ENCODE measurements at regions not wholly inside any gene's neighbourhood (a gene's known extent, or its start where the extent isn't known, plus 50 kb on each side); places are given as distances from the start of the nearest gene placed in this dataset.

GRCh38 chr6:19289457-19289856, 547.7 kb upstream of the ID4 start:
- Histone ChIP-seq H3K4me3 (no peak overlapping the region), H4K20me1 (no peaks in the 10 kb centered on the region), H3K4me2 (no peak overlapping the region), H3K27me3 (no peaks in the 10 kb centered on the region), H3K9ac (no peak overlapping the region), H3K9me3 (no peaks in the 10 kb centered on the region), H3K36me3 (no peaks in the 10 kb centered on the region), H3K27ac (no peak overlapping the region), H3K4me1 (no peaks in the 10 kb centered on the region)
- TF ChIP-seq Cebpa-rat (IDR thresholded peaks at IDR 0.05): no peak

DNA sequence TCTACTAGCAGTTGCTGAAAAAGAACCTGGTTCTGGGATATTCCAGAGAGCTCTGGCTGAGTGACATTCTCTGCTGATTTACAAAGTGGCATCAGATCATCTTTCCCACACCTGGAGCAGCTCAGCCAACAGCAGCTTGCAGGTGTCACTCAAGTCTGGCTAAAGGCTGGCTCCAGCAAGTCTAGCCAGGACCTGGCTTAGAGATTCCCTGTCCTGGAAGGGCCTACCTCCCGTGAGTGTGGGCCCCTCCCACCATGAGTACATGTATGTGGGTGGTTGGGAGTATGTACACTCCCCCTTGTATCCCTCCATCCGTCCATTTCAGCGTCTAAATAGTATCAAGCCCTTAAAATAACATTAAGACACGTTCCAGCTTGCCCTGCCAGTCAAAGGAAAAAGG, 539.3 kb upstream of the ID4 start:
- no peak for TF ChIP-seq Cebpa-rat (IDR thresholded peaks at IDR 0.05)
- H3K9me3 ChIP-seq: no peaks in the 10 kb centered on the region
- H3K27ac ChIP-seq: no peak overlapping the region
- H3K36me3 ChIP-seq: no peaks in the 10 kb centered on the region
- no peaks in the 10 kb centered on the region for H3K27me3 ChIP-seq
- H3K4me1 ChIP-seq: no peaks in the 10 kb centered on the region
- H4K20me1 ChIP-seq: no peaks in the 10 kb centered on the region
- no peak overlapping the region for H3K4me3 ChIP-seq
- no peak overlapping the region for H3K9ac ChIP-seq
- H3K4me2 ChIP-seq: no peak overlapping the region

GRCh38 chr6:19298421-19298820, 538.7 kb upstream of the ID4 start:
- no peaks in the 10 kb centered on the region for H3K9me3 ChIP-seq
- no peak overlapping the region for H3K4me2 ChIP-seq
- H4K20me1 ChIP-seq: no peaks in the 10 kb centered on the region
- no peak for TF ChIP-seq Cebpa-rat (IDR thresholded peaks at IDR 0.05)
- no peak overlapping the region for H3K4me3 ChIP-seq
- H3K27me3 ChIP-seq: no peaks in the 10 kb centered on the region
- H3K4me1 ChIP-seq: no peaks in the 10 kb centered on the region
- H3K36me3 ChIP-seq: no peaks in the 10 kb centered on the region
- H3K9ac ChIP-seq: no peak overlapping the region
- no peak overlapping the region for H3K27ac ChIP-seq

DNA sequence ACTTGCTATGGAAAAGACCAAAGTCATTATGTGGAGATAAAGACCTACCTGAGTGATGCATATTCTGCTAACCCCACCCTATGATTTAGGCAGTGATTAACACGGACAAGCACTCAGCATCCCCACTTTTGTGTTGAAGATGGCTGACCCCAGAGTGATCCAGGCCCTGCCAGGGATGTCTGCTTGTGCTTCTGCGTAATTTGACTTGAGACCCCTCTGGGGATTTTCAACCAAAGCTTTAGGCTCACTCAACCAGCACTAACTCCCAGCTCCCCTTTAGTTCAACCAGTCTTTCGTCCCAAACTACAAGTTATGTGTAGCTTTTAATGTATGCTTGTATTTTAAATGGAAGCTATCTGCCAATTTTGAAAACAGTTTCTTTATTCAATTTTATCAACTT, 538.0 kb upstream of the ID4 start:
- Histone ChIP-seq H3K36me3 (no peaks in the 10 kb centered on the region), H3K4me2 (no peak overlapping the region), H4K20me1 (no peaks in the 10 kb centered on the region), H3K9me3 (no peaks in the 10 kb centered on the region), H3K4me3 (no peak overlapping the region), H3K27me3 (no peaks in the 10 kb centered on the region), H3K9ac (no peak overlapping the region), H3K4me1 (no peaks in the 10 kb centered on the region), H3K27ac (no peak overlapping the region)
- TF ChIP-seq Cebpa-rat (IDR thresholded peaks at IDR 0.05): no peak

DNA sequence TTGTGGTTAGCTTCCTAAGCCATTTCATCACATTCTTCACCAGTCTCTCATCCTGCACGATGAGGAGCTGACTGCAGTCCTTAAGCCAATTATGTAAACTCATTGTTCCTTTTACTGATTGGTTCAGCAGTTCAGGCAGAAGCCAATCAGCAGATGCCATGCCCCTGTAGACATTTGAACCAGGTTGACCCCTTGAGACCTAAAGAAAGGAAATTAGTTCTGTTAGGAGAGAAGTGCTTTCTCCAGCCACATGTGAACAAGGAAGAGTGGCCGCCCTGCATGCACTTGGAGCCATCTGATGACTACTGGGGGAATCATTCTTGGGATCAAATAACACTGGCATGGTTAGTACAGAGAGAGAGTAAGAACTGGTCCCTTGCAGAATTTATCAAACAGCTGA, 535.2 kb upstream of the ID4 start:
- no peaks in the 10 kb centered on the region for H3K36me3 ChIP-seq
- no peak overlapping the region for H3K4me3 ChIP-seq
- no peak for TF ChIP-seq Cebpa-rat (IDR thresholded peaks at IDR 0.05)
- no peaks in the 10 kb centered on the region for H3K9me3 ChIP-seq
- H3K4me2 ChIP-seq: no peak overlapping the region
- no peak overlapping the region for H3K9ac ChIP-seq
- no peaks in the 10 kb centered on the region for H3K4me1 ChIP-seq
- no peak overlapping the region for H3K27ac ChIP-seq
- no peaks in the 10 kb centered on the region for H4K20me1 ChIP-seq
- no peaks in the 10 kb centered on the region for H3K27me3 ChIP-seq

GRCh38 chr6:19303383-19303782, 533.8 kb upstream of the ID4 start:
- Histone ChIP-seq H3K9ac (no peak overlapping the region), H3K27me3 (no peaks in the 10 kb centered on the region), H3K4me1 (no peaks in the 10 kb centered on the region), H4K20me1 (no peaks in the 10 kb centered on the region), H3K9me3 (no peaks in the 10 kb centered on the region), H3K4me2 (no peak overlapping the region), H3K36me3 (no peaks in the 10 kb centered on the region), H3K4me3 (no peak overlapping the region), H3K27ac (no peak overlapping the region)
- TF ChIP-seq Cebpa-rat (IDR thresholded peaks at IDR 0.05): no peak

- Histone ChIP-seq H3K27ac (no peak overlapping the region), H3K4me3 (no peak overlapping the region), H3K9me3 (no peaks in the 10 kb centered on the region), H4K20me1 (no peaks in the 10 kb centered on the region), H3K4me2 (no peak overlapping the region), H3K4me1 (no peaks in the 10 kb centered on the region), H3K9ac (no peak overlapping the region), H3K27me3 (no peaks in the 10 kb centered on the region), H3K36me3 (no peaks in the 10 kb centered on the region)
- TF ChIP-seq Cebpa-rat (IDR thresholded peaks at IDR 0.05): no peak
Measured at GRCh38 chr6:19309661-19310060, 527.5 kb upstream of the ID4 start.

- Histone ChIP-seq H3K27ac (no peak overlapping the region), H3K4me3 (no peak overlapping the region), H3K36me3 (no peaks in the 10 kb centered on the region), H3K9me3 (no peaks in the 10 kb centered on the region), H3K4me2 (no peak overlapping the region), H3K9ac (no peak overlapping the region), H3K4me1 (no peaks in the 10 kb centered on the region), H3K27me3 (no peaks in the 10 kb centered on the region), H4K20me1 (no peaks in the 10 kb centered on the region)
- no peak for TF ChIP-seq Cebpa-rat (IDR thresholded peaks at IDR 0.05)
Measured at GRCh38 chr6:19311786-19312185, 525.4 kb upstream of the ID4 start.

- no peak overlapping the region for H3K4me2 ChIP-seq
- H3K27ac ChIP-seq: no peak overlapping the region
- H3K36me3 ChIP-seq: no peaks in the 10 kb centered on the region
- H3K4me3 ChIP-seq: no peak overlapping the region
- H4K20me1 ChIP-seq: no peaks in the 10 kb centered on the region
- no peaks in the 10 kb centered on the region for H3K4me1 ChIP-seq
- H3K27me3 ChIP-seq: no peaks in the 10 kb centered on the region
- H3K9me3 ChIP-seq: no peaks in the 10 kb centered on the region
- no peak for TF ChIP-seq Cebpa-rat (IDR thresholded peaks at IDR 0.05)
- H3K9ac ChIP-seq: no peak overlapping the region
Measured at GRCh38 chr6:19312241-19312978, 524.8 kb upstream of the ID4 start.

GRCh38 chr6:19317431-19317986, 519.7 kb upstream of the ID4 start:
- Histone ChIP-seq H3K27ac (no peak overlapping the region), H3K27me3 (no peaks in the 10 kb centered on the region), H3K9me3 (no peaks in the 10 kb centered on the region)

More at GRCh38 chr6:19317431-19317986, 519.7 kb upstream of the ID4 start:
- no peaks in the 10 kb centered on the region for H3K4me1 ChIP-seq
- no peak overlapping the region for H3K4me3 ChIP-seq
- H3K9ac ChIP-seq: no peak overlapping the region
- no peak overlapping the region for H3K4me2 ChIP-seq
- no peaks in the 10 kb centered on the region for H4K20me1 ChIP-seq
- H3K36me3 ChIP-seq: no peaks in the 10 kb centered on the region
- no peak for TF ChIP-seq Cebpa-rat (IDR thresholded peaks at IDR 0.05)
